ENCODE measurements at regions not wholly inside any gene's neighbourhood (a gene's known extent, or its start where the extent isn't known, plus 50 kb on each side); places are given as distances from the start of the nearest gene placed in this dataset.

DNA sequence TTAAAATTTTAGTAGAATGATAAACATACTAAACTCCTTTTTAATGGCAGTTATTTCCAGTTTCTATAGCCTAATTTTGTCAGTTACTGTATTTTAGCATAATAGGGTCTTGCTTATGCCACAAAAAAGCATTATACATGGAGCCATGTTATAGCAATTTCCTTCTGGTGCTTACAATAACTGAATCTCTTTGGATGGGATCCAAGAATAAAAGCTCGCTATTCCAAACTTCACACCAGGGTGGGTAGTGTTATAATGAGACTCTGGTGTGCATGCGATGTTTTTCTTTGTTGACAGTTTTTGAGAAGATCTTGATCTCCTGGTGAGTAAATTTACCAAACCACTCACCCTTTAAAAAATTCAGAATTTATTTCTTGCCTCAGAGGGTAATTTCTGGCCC lies 90.4 kb upstream of the CCDC91 start:
- Histone ChIP-seq H3K9ac (no peak overlapping the region), H3K4me1 (no peaks in the 10 kb centered on the region), H3K27ac (no peak overlapping the region), H3K4me2 (no peak overlapping the region), H3K36me3 (no peaks in the 10 kb centered on the region), H3K4me3 (no peak overlapping the region), H4K20me1 (no peaks in the 10 kb centered on the region), H3K9me3 (replicated peaks in 1 of 11) (peaks cover 0 to 4% (median 0%) of the 10 kb centered on the region in 11 experiments; a peak in 1 of 22 replicates), H3K27me3 (no peaks in the 10 kb centered on the region)
- no peak for TF ChIP-seq Cebpa-rat (IDR thresholded peaks at IDR 0.05)

DNA sequence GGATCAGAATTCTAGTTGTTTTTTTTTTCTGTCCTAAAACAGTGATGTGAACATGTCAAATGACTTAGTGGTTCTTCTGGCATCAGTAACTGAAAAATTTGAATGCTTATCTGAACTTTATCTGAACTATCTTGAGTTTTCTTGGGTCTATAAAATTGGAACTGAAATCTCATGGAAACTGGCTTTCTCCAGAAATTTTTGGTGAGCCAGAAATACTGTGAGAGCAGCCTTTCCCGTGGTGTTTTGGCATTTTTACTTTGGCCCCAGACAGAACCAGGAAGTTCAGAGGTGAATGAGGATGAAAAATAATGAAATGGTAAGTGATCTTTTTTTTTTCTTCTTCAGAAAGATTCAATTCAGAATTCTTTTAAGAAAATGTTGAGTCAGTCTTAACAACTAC lies 89.5 kb upstream of the CCDC91 start:
- Histone ChIP-seq H3K27me3 (no peaks in the 10 kb centered on the region), H3K9me3 (replicated peaks in 1 of 11) (peaks cover 0 to 4% (median 0%) of the 10 kb centered on the region in 11 experiments; a peak in 1 of 22 replicates), H3K27ac (no peak overlapping the region), H3K9ac (no peak overlapping the region), H3K4me1 (no peaks in the 10 kb centered on the region), H3K36me3 (no peaks in the 10 kb centered on the region), H3K4me3 (no peak overlapping the region), H3K4me2 (no peak overlapping the region), H4K20me1 (no peaks in the 10 kb centered on the region)
- TF ChIP-seq Cebpa-rat (IDR thresholded peaks at IDR 0.05) = no peak

DNA sequence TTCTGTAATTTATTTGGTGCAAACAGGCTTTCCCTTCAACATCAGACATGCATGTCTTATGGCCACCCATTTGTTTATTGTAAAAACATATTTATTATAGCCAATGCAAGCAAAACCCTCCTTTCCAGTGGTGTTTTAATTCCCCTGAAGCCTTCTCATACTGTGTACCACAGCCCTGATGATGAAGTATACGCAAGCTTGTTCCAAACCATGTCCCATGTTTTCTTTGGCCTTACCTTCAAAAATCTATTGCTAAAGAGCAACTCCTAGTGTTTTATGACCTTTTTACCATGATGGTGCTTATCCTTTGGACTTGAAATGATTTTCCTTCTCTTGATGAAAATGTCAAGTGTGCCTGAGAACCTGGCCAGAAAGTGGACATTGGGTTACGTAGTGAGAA lies 85.9 kb upstream of the CCDC91 start:
- H4K20me1 ChIP-seq = no peaks in the 10 kb centered on the region
- H3K27me3 ChIP-seq = no peaks in the 10 kb centered on the region
- no peaks in the 10 kb centered on the region for H3K36me3 ChIP-seq
- H3K27ac ChIP-seq = no peak overlapping the region
- H3K9ac ChIP-seq = no peak overlapping the region
- H3K4me3 ChIP-seq = no peak overlapping the region
- peaks cover 0 to 19% (median 4%) of the 10 kb centered on the region in 10 experiments; a peak in 6 of 20 replicates for H3K4me1 ChIP-seq
- TF ChIP-seq Cebpa-rat (IDR thresholded peaks at IDR 0.05) = no peak
- no peak overlapping the region for H3K4me2 ChIP-seq
- peaks cover 0 to 6% (median 0%) of the 10 kb centered on the region in 11 experiments; a peak in 5 of 22 replicates for H3K9me3 ChIP-seq (replicated peaks in 1 of 11)

GRCh38 chr12:28104903-28105864 lies 85.1 kb upstream of the CCDC91 start:
- Histone ChIP-seq H3K9ac (no peak overlapping the region), H3K4me3 (no peak overlapping the region), H3K27me3 (no peaks in the 10 kb centered on the region), H3K36me3 (no peaks in the 10 kb centered on the region), H3K27ac (no peak overlapping the region), H3K4me1 (peaks cover 0 to 20% (median 4%) of the 10 kb centered on the region in 10 experiments; a peak in 6 of 20 replicates), H3K9me3 (replicated peaks in 1 of 11) (peaks cover 0 to 6% (median 0%) of the 10 kb centered on the region in 11 experiments; a peak in 5 of 22 replicates), H3K4me2 (no peak overlapping the region), H4K20me1 (no peaks in the 10 kb centered on the region)
- no peak for TF ChIP-seq Cebpa-rat (IDR thresholded peaks at IDR 0.05)

- Histone ChIP-seq H3K27ac (no peak overlapping the region), H3K36me3 (no peaks in the 10 kb centered on the region), H3K4me2 (peak overlapping the region in 2 of 11 experiments; percentile 15 to 22; a peak in 3 of 22 replicates), H3K4me3 (no peak overlapping the region), H3K9ac (no peak overlapping the region), H3K27me3 (no peaks in the 10 kb centered on the region), H3K9me3 (replicated peaks in 1 of 11) (peaks cover 0 to 6% (median 0%) of the 10 kb centered on the region in 11 experiments; a peak in 4 of 22 replicates), H4K20me1 (no peaks in the 10 kb centered on the region), H3K4me1 (peaks cover 0 to 20% (median 4%) of the 10 kb centered on the region in 10 experiments; a peak in 6 of 20 replicates)
- no peak for TF ChIP-seq Cebpa-rat (IDR thresholded peaks at IDR 0.05)
Measured at GRCh38 chr12:28107679-28108078, 82.6 kb upstream of the CCDC91 start.

GRCh38 chr12:28108599-28108998 lies 81.7 kb upstream of the CCDC91 start:
- no peak for TF ChIP-seq Cebpa-rat (IDR thresholded peaks at IDR 0.05)
- Histone ChIP-seq H3K4me2 (peak overlapping the region in 4 of 11 experiments; percentile 7 to 22 (median 12); a peak in 4 of 22 replicates), H3K4me3 (no peak overlapping the region), H3K4me1 (peaks cover 0 to 20% (median 4%) of the 10 kb centered on the region in 10 experiments; a peak in 6 of 20 replicates), H3K9me3 (replicated peaks in 1 of 11) (peaks cover 0 to 6% (median 0%) of the 10 kb centered on the region in 11 experiments; a peak in 4 of 22 replicates), H3K9ac (no peak overlapping the region), H3K36me3 (no peaks in the 10 kb centered on the region), H3K27me3 (no peaks in the 10 kb centered on the region), H4K20me1 (no peaks in the 10 kb centered on the region), H3K27ac (no peak overlapping the region)

GRCh38 chr12:28110329-28110728 lies 79.9 kb upstream of the CCDC91 start:
- no peaks in the 10 kb centered on the region for H4K20me1 ChIP-seq
- no peak for TF ChIP-seq Cebpa-rat (IDR thresholded peaks at IDR 0.05)
- peaks cover 0 to 6% (median 0%) of the 10 kb centered on the region in 11 experiments; a peak in 4 of 22 replicates for H3K9me3 ChIP-seq (replicated peaks in 1 of 11)
- H3K9ac ChIP-seq = no peak overlapping the region
- H3K36me3 ChIP-seq = no peaks in the 10 kb centered on the region
- no peak overlapping the region for H3K4me2 ChIP-seq
- H3K27ac ChIP-seq = no peak overlapping the region
- H3K4me1 ChIP-seq = peaks cover 0 to 20% (median 4%) of the 10 kb centered on the region in 10 experiments; a peak in 6 of 20 replicates
- H3K27me3 ChIP-seq = no peaks in the 10 kb centered on the region
- H3K4me3 ChIP-seq = no peak overlapping the region

DNA sequence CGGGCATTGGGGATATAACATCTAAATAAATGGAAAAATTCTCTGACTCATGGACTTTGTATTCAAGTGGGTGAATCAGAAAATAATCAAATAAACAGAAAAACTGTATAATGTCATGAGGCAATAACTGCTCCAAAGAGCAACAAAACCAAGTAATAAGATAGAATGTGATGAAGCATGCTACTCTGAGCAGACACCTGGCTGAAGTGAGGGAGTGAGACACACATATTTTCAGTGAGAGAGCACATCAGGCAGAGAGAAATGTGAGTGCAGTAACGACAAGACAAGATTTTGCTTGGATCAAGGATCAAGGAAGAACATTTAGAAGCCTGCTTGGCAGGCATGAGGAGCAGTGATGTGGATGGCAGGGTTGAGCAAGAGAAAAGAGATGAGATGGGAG lies 75.8 kb upstream of the CCDC91 start:
- H3K27ac ChIP-seq = no peak overlapping the region
- TF ChIP-seq Cebpa-rat (IDR thresholded peaks at IDR 0.05) = no peak

GRCh38 chr12:28121433-28121832 lies 68.8 kb upstream of the CCDC91 start:
- Histone ChIP-seq H3K36me3 (no peaks in the 10 kb centered on the region), H3K4me1 (no peaks in the 10 kb centered on the region), H3K9ac (no peak overlapping the region), H4K20me1 (no peaks in the 10 kb centered on the region), H3K9me3 (replicated peaks in 1 of 11) (no peaks in the 10 kb centered on the region), H3K4me2 (no peak overlapping the region), H3K27me3 (no peaks in the 10 kb centered on the region), H3K27ac (no peak overlapping the region), H3K4me3 (no peak overlapping the region)
- no peak for TF ChIP-seq Cebpa-rat (IDR thresholded peaks at IDR 0.05)

More for the DNA sequence above, 75.8 kb upstream of the CCDC91 start:
- H3K4me3 ChIP-seq = no peak overlapping the region
- H4K20me1 ChIP-seq = no peaks in the 10 kb centered on the region
- H3K4me1 ChIP-seq = no peaks in the 10 kb centered on the region
- H3K9me3 ChIP-seq (replicated peaks in 1 of 11) = no peaks in the 10 kb centered on the region
- H3K9ac ChIP-seq = no peak overlapping the region
- H3K4me2 ChIP-seq = no peak overlapping the region
- no peaks in the 10 kb centered on the region for H3K36me3 ChIP-seq
- no peaks in the 10 kb centered on the region for H3K27me3 ChIP-seq

Data from BLaER1 treated with 17β-estradiol and CSF1 and Interleukin-3, amounts not matched to agents 10 nM and 100 nM (cell line).